Coronary artery (tissue), 2 donors: ENCODE measurements at regions not wholly inside any gene's neighbourhood (a gene's known extent, or its start where the extent isn't known, plus 50 kb on each side); places are given as distances from the start of the nearest gene placed in this dataset.

Source experiments
- DNase-seq: peaks from one replicate; pipeline ENCODE4 v3.0.0-alpha.2; 2017; ENCODE audit warnings: low spot score
- H3K27ac ChIP-seq, 2 donors: fragments of 200-600 bp; sonication (generic); one replicate each; pipeline ENCODE4 v1.5.1; 2016 to 2019
- H3K4me3 ChIP-seq: fragments of 200-600 bp; sonication (generic); 2 replicates; pipeline ENCODE4 v1.5.1; 2016; ENCODE audit warnings: mild to moderate bottlenecking, moderate library complexity
- TF ChIP-seq, protein P1 (sequence below): fragments of 200-600 bp; sonication (generic); IDR thresholded peaks from one replicate; pipeline ENCODE4 v1.5.1; 2019; ENCODE audit warnings: antibody characterized with exemption

DNA sequence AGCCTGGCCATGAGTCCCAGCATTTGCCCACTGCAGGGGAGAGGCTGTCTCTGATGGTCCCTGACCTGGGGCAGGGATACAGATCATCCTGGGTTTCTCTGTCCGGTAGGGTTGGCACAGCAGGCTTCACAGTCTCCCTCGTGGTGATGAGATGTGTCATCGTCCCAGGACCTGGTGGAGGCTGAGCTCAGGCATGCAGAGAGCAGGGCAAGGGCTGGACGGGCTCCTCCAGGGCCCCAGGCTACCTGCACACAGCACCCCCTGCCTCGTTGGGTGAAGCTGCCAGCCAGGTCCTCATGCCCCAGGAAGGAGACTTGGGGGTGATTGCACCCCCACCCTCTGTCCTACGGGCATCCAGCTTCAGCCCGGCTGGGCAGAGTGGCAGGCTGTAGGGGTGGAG is 155.8 kb upstream of the GSE1 start:
- H3K4me3 ChIP-seq = no peak overlapping the region
- TF ChIP-seq, protein P1, sequence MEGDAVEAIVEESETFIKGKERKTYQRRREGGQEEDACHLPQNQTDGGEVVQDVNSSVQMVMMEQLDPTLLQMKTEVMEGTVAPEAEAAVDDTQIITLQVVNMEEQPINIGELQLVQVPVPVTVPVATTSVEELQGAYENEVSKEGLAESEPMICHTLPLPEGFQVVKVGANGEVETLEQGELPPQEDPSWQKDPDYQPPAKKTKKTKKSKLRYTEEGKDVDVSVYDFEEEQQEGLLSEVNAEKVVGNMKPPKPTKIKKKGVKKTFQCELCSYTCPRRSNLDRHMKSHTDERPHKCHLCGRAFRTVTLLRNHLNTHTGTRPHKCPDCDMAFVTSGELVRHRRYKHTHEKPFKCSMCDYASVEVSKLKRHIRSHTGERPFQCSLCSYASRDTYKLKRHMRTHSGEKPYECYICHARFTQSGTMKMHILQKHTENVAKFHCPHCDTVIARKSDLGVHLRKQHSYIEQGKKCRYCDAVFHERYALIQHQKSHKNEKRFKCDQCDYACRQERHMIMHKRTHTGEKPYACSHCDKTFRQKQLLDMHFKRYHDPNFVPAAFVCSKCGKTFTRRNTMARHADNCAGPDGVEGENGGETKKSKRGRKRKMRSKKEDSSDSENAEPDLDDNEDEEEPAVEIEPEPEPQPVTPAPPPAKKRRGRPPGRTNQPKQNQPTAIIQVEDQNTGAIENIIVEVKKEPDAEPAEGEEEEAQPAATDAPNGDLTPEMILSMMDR = no peak
- H3K27ac ChIP-seq = no peak overlapping the region
- DNase-seq = no peak

DNA sequence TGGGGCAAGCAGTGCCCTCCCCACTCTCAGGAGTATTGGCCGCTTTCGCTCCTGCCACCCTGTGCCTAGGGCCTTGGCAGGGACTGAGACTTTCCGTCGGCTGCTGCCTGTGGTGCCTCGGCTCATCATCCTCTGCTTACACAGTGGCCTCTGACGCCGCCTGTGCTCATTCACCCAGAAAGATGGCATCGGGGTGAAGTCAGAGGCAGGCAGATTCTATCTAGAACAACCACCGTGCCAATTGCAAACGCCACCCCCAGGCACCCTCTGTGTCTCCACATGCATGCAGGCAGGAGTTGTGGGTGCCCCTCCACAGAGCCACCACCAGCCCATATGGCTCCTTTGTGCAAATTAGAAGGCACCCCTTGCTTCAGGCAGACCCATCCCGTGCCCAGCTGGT is 154.2 kb upstream of the GSE1 start:
- no peak for DNase-seq
- Histone ChIP-seq H3K27ac (peak overlapping the region in 1 of 2 donors; percentile 78), H3K4me3 (no peak overlapping the region)
- TF ChIP-seq, protein P1 = no peak

DNA sequence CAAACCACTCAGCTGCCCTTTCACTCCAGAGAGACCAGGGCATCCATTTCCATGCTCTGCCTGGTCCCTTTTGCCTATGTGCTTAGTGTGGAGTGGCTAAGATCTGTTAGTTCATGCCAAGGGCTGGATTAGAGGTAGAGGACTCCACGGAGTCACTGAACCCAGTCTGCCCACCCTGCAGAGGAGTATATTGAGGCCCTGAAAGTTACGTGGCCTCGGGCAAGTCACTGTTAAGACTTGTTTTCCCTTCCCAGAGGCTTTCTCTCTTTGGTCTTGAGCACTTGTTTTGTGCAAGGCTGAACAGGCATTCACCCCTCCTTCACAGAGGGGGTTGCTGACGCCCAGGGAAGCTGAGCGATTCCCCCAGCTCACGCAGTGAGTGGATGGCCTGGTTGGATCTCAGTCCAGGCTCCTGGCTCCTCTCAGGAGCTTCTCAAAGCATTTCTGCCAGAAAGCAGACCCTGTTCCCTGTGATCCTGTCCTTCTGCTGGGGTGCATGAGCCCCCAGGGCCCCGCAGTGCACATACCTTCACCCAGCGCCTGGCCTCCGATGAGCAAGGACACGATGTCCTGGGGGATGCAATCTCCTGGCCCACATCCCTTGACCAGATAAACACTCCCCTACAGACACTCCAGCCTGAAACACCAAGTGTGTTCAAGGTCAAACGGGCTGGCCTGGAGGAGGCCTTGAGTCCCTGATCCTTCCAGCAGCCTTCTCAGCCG is 153.4 kb upstream of the GSE1 start:
- TF ChIP-seq, protein P1 = no peak
- Histone ChIP-seq H3K4me3 (no peak overlapping the region), H3K27ac (peak overlapping the region in 1 of 2 donors; percentile 78)
- no peak for DNase-seq

DNA sequence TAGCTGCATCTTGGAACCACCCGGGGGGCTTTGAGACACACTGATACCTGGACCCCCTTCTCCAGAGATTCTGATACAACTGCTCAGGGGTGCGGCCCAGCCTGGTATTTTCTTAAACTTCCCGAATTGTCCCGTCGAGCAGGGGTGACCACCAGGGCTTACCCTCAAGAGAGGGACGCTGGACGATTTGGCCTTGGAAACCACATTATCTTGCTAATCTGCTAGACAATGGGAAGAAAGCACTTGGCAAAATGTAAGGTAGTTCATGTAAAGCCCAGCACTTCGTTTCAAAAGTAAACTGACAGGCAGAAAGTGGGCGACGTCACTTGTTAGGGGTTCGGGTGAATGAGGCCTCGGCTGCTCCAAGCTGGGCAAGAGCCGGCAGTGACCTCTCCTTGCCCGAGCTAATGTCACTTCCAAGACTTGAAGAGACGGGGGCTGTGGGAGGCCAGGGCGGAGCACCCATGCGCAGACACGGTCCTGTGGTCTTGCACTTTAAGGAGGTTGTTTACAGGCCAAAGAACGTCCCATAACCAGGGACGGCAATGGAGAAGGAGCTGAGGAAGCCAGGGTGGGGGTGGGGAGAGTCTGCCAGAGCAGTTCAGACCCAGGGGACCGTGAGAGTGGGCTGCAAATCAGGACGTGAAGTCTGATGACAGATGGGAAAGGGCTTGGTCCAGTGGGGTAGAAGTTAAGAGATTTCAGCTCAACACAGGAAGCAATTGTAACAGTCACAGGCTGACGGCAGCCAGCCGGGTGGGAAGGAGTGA is 152.7 kb upstream of the GSE1 start:
- Histone ChIP-seq H3K4me3 (no peak overlapping the region), H3K27ac (peak overlapping the region in 1 of 2 donors; percentile 78)
- TF ChIP-seq, protein P1 = no peak
- DNase-seq = no peak

DNA sequence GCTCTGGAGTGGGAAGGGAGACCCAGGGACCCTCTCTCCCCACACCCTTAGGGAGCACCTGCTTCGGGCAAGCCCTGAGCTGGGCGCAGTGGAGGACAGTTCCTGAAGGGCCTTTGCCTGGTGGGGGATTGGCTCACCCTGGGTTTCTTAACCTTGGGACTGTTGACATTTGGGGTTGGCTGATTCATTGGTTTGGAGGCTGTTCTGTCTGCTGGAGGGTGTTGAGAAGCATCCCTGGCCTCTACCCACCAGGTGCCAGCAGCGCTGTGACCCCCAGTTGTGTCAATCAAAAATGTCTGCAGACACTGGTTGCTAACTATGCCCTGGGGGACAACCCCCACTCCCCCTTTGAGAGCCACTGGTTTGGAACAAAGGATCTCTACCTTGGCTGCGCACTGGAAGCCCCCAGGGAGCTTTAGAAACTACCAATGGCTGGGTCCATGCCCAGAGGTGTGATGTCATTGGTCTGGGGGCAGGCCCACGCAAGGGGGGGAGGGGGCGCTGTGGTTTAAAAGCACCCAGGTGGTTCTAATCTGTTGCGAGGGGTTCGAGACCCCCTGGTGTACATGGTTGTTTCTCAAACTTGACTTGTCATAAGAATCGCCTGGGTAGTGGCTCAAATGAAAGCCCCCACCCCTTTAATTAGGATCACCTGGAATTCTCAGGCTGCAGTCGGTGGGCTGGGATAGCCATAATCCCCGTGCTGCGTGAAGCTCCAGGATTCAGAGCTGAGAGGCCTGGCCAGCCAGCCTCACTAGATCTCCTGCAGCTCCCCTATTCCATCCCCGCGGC is 151.9 kb upstream of the GSE1 start:
- Histone ChIP-seq H3K27ac (peak overlapping the region in 1 of 2 donors; percentile 78), H3K4me3 (peak overlapping the region; percentile 70)
- DNase-seq = no peak
- TF ChIP-seq, protein P1 = no peak

DNA sequence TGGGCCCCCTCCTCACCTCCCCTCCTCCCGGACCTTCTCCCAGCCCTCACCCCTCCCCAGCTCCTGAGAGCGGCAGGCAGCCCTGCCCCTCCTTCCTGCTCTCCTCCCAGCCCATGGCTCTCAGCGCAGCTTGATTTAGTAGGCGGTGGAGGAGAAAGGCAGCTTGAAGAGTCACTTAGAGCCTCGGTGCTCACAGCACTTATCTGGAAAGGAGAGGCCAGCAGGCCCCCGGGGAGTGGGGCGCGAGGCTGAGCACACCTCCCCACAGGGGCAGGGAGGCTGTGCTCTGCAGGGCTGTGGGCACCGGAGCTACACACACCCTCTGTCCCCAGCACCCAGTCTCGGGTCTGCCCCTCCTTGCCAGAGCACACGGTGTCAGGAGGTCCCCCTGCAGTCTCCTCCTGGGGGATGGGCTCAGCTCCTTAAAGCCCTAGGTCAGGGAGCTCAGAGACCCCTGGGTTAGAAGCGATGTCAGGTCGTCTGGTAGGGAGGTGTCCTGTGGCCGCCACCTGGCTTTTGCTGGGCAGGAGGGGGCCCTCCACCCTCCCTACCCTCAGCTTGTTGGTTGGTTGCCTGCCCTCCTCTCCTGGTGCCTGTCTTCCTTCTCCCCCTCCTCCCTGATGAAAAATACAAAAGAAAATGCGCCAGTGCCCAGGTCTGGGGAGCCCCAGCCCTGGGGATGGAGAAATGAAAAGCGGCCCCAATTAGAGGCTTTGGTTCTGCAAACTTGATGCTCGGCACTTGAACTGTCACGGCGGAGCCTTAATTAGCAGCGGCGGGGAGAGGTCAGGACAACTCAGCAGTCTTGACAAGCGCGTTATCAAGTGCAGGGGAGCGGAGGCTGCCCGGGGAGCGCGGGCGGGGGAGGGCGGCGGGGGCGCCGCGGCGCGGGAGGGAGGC is 151.1 kb upstream of the GSE1 start:
- TF ChIP-seq, protein P1 = no peak
- H3K27ac ChIP-seq = peak overlapping the region in 1 of 2 donors; percentile 78
- no peak for DNase-seq
- peak overlapping the region; percentile 70 for H3K4me3 ChIP-seq
